Uterus (tissue), 3 donors: ENCODE measurements at regions not wholly inside any gene's neighbourhood (a gene's known extent, or its start where the extent isn't known, plus 50 kb on each side); places are given as distances from the start of the nearest gene placed in this dataset.

Source experiments
- DNase-seq, 2 donors: peaks; one replicate each; pipeline ENCODE4 v3.0.0-alpha.2; 2019 to 2020
- H3K27ac ChIP-seq, 2 donors: fragments of 200-600 bp; sonication (generic); 1 replicate in 1 of 2; 2 replicates in 1 of 2; pipeline ENCODE4 v1.5.1; 2016 to 2018
- H3K27me3 ChIP-seq, 2 donors: fragments of 200-600 bp; sonication (generic); one replicate each; pipeline ENCODE4 v1.5.1; 2018 to 2019; ENCODE audit warnings: control low read depth in 1 of 2
- H3K36me3 ChIP-seq, 2 donors: fragments of 200-600 bp; sonication (generic); one replicate each; pipeline ENCODE4 v1.5.1; 2019; ENCODE audit warnings: control low read depth in 1 of 2
- H3K4me1 ChIP-seq, 2 donors: fragments of 200-600 bp; sonication (generic); one replicate each; pipeline ENCODE4 v1.5.1; 2018 to 2019; ENCODE audit warnings: control low read depth in 1 of 2
- H3K4me3 ChIP-seq, 2 donors: fragments of 200-600 bp; sonication (generic); 1 replicate in 1 of 2; 2 replicates in 1 of 2; pipeline ENCODE4 v1.5.1; 2018 to 2019; ENCODE audit warnings: mild to moderate bottlenecking in 1 of 2
- H3K9me3 ChIP-seq, 2 donors: fragments of 200-600 bp; sonication (generic); one replicate each; pipeline ENCODE4 v1.5.1; 2019; ENCODE audit warnings: control low read depth in 1 of 2
- CTCF ChIP-seq, 4 experiments: fragments of 200-600 bp in 2 of 4; fragments of 450-650 bp in 2 of 4; sonication (generic) in 2 of 4; IDR thresholded peaks; one replicate each; pipeline ENCODE4 v1.5.1; 2016 to 2019; ENCODE audit warnings: antibody characterized with exemption in 4 of 4, mild to moderate bottlenecking in 2 of 4, moderate library complexity in 1 of 4
- POLR2A ChIP-seq, 2 donors: fragments of 450-650 bp; IDR thresholded peaks; one replicate each; pipeline ENCODE4 v1.6.1; 2016; ENCODE audit warnings: antibody characterized with exemption in 2 of 2, mild to moderate bottlenecking in 1 of 2, moderate library complexity in 1 of 2
- intact Hi-C: fragments of 100-400 bp; cut with DNase I; formaldehyde crosslinking; loops from one replicate; pipeline ENCODE4 v1.15.1; 2023; ENCODE audit warnings: low total_unique reads
- donor health status: DM: yes; HTN: yes; CAD: no.

DNA sequence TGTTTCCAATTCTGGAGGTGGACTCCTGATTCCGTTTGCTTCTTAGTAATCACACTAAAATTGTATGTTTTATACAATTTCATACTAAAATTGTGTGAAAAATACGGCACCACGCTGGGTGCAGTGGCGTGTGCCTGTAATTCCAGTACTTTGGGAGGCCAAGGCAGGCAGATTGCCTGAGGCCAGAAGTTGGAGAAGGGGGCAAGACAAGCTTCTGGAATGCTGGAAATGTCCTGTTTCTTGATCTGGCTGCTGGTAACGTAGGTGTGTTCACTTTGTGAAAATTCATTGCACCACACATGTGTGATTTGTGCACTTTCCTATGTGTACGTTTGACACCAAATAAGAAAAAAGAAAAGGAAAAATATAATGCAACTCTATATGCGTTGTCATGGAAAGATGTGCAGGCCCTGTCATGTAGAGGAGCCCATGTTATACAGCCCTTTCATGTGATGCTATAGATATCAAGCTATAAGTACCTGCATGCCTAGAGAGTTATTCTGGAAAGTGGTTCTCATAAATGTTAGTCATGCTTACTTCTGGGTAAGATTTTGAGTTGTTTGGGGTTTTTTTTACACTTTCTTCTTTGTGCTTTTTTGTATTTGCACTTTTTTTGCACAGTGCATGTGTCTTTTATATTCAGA is 119.9 kb downstream of the TMEM174 start:
- DNase-seq: no peak
- H3K27me3 ChIP-seq: peaks cover under 1 to 14% of the 10 kb centered on the region in 2 donors
- H3K4me3 ChIP-seq: no peak overlapping the region
- H3K4me1 ChIP-seq: no peaks in the 10 kb centered on the region
- intact Hi-C loops: no loop called here
- no peaks in the 10 kb centered on the region for H3K9me3 ChIP-seq
- no peaks in the 10 kb centered on the region for H3K36me3 ChIP-seq
- no peak overlapping the region for H3K27ac ChIP-seq
- no peak for TF ChIP-seq POLR2A (IDR thresholded peaks at IDR 0.05)
- no peak for TF ChIP-seq CTCF (IDR thresholded peaks at IDR 0.05)

- H3K36me3 ChIP-seq: no peaks in the 10 kb centered on the region
- DNase-seq: no peak
- H3K27me3 ChIP-seq: peaks cover 0 to 4% of the 10 kb centered on the region in 2 donors
- no peak overlapping the region for H3K27ac ChIP-seq
- intact Hi-C loops: no loop called here
- H3K4me3 ChIP-seq: no peak overlapping the region
- no peaks in the 10 kb centered on the region for H3K4me1 ChIP-seq
- H3K9me3 ChIP-seq: no peaks in the 10 kb centered on the region
- TF ChIP-seq POLR2A (IDR thresholded peaks at IDR 0.05): no peak
- no peak for TF ChIP-seq CTCF (IDR thresholded peaks at IDR 0.05)
Observed at GRCh38 chr5:73291873-73292272, 118.9 kb downstream of the TMEM174 start.

- no peak overlapping the region for H3K4me3 ChIP-seq
- DNase-seq: no peak
- H3K4me1 ChIP-seq: no peaks in the 10 kb centered on the region
- no peak overlapping the region for H3K27ac ChIP-seq
- no peaks in the 10 kb centered on the region for H3K9me3 ChIP-seq
- TF ChIP-seq POLR2A (IDR thresholded peaks at IDR 0.05): no peak
- TF ChIP-seq CTCF (IDR thresholded peaks at IDR 0.05): no peak
- H3K27me3 ChIP-seq: no peaks in the 10 kb centered on the region
- intact Hi-C loops: no loop called here
- H3K36me3 ChIP-seq: no peaks in the 10 kb centered on the region
Observed at GRCh38 chr5:73290242-73290641, 117.2 kb downstream of the TMEM174 start.

DNA sequence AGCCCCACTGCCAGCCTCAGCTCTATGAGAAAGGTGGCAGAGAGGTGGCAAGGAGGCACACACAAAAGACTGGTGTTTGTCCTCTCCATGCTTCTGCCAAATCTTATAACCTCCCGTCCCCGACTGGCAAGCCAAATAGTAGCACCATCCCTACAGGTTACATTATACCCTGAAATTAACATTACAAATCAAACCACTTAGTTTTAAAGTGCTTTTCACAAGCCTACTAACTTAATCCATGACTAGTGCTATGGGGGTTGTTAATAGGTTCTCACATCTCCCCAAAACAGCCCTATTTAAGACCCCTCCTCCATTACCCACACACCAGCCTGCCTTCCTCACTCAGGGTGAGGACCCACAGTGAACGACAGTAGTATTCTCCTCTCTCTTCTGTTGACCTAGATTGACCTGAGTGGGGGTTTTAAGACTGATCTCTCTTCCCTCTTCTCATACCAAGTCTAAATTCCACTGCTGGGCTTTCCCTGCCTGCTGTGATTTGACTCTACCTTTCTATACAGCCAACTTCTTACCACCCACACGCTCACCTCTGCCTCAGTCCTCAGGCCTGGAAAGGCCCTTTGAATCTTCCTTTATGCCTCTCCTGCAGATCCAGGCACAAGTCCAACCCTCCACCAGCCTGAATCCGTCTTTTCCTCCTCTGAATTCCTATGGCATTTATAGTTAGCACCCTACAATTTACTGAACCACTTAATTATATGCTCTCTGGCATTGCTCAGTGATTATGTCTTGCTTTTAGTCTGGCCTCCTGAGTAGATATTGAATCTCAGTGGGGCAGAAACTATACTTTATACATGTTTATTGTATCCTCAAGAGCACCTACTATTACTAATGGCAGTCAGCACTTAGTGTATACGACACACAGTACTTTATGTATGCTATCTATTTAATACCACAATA is 116.1 kb downstream of the TMEM174 start:
- no peak for DNase-seq
- H3K4me3 ChIP-seq: no peak overlapping the region
- TF ChIP-seq POLR2A (IDR thresholded peaks at IDR 0.05): no peak
- TF ChIP-seq CTCF (IDR thresholded peaks at IDR 0.05): no peak

GRCh38 chr5:73286896-73287295 is 113.9 kb downstream of the TMEM174 start:
- no peaks in the 10 kb centered on the region for H3K4me1 ChIP-seq
- intact Hi-C loops: no loop called here
- TF ChIP-seq POLR2A (IDR thresholded peaks at IDR 0.05) (no peak), CTCF (IDR thresholded peaks at IDR 0.05) (no peak)
- H3K4me3 ChIP-seq: no peak overlapping the region
- DNase-seq: no peak
- no peaks in the 10 kb centered on the region for H3K9me3 ChIP-seq
- H3K36me3 ChIP-seq: no peaks in the 10 kb centered on the region
- no peaks in the 10 kb centered on the region for H3K27me3 ChIP-seq
- no peak overlapping the region for H3K27ac ChIP-seq

More for the DNA sequence above, 116.1 kb downstream of the TMEM174 start:
- intact Hi-C loops: no loop called here
- Histone ChIP-seq H3K27me3 (no peaks in the 10 kb centered on the region), H3K27ac (no peak overlapping the region), H3K9me3 (no peaks in the 10 kb centered on the region), H3K36me3 (no peaks in the 10 kb centered on the region), H3K4me1 (no peaks in the 10 kb centered on the region)
